Right cardiac atrium (tissue), 5 donors: ENCODE measurements at regions not wholly inside any gene's neighbourhood (a gene's known extent, or its start where the extent isn't known, plus 50 kb on each side); places are given as distances from the start of the nearest gene placed in this dataset.

ENCODE experiments used
- ATAC-seq, 2 donors: fragments of 200-7000 bp; cut with Tn5 transposase; one replicate each; pipeline versions ENCODE4 v1.8.0 to v1.9.1; 2020; ENCODE audit warnings: moderate library complexity in 2 of 2, mild to moderate bottlenecking in 1 of 2
- DNase-seq, 3 donors: peaks; one replicate each; pipeline ENCODE4 v3.0.0-alpha.2; 2020
- H3K27ac ChIP-seq: one replicate; pipeline ENCODE4 v1.5.1; 2013; ENCODE audit warnings: mild to moderate bottlenecking, low read length, control low read depth, moderate library complexity
- H3K27me3 ChIP-seq: one replicate; pipeline ENCODE4 v1.6.1; 2013; ENCODE audit not compliant: control insufficient read depth, insufficient read depth
- H3K4me1 ChIP-seq: one replicate; pipeline ENCODE4 v1.6.1; 2013; ENCODE audit warnings: low read length; ENCODE audit not compliant: control insufficient read depth, insufficient read depth
- H3K4me3 ChIP-seq: one replicate; pipeline ENCODE4 v1.5.1; 2013; ENCODE audit warnings: low read length, control low read depth
- H3K9me3 ChIP-seq: one replicate; pipeline ENCODE4 v1.6.1; 2013; ENCODE audit warnings: low read length; ENCODE audit not compliant: control insufficient read depth
- WGBS: extraction: QIAGEN DNeasy Blood & Tissue Kit; methylation state at CpG from one replicate; pipeline ENCODE4 v1.1.7; 2013; 5-methylcytosine and 5-hydroxymethylcytosine counted together
- intact Hi-C, 4 donors: fragments of 100-400 bp; cut with DNase I; formaldehyde crosslinking; loops; one replicate each; pipeline versions ENCODE4 v1.11.0 to v1.14.0; 2022 to 2023
- donor health status: healthy with polysubstance abuse.
- donor health status: DM: no; HTN: yes; CAD: no.
- donor health status: DM: no; HTN: no; CAD: no.
- donor health status: DM: no; HTN: yes; CAD: no; lungs with severe emphysema.
- donor health status: DM: yes; HTN: yes; CAD: no.

DNA sequence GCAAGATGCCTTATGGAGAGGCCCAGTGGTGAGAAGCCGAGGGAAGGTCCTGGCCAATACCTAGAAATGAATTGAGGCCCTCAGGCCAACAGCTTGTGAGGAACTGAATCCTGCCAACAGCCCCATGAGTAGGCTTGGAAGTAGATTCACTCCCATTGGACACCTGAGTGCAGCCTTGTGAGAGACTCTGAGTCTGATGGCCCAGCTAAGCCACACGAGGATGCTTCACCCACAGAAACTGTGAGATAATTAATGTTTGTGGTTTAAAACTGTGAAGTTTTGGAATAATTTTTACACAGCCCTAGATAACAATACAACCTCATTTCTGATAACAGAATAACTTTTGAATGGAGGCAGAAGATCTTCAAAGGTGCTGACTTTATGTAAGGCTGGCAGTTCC lies 65.9 kb upstream of the DAP start:
- Histone ChIP-seq H3K9me3 (no peaks in the 10 kb centered on the region), H3K27ac (no peak overlapping the region), H3K27me3 (no peaks in the 10 kb centered on the region), H3K4me3 (no peak overlapping the region), H3K4me1 (no peaks in the 10 kb centered on the region)
- intact Hi-C loops = no loop called here
- DNase-seq (no peak), ATAC-seq (no peak)
- WGBS = 84% methylated on average over 2 of the region's 2 CpGs

DNA sequence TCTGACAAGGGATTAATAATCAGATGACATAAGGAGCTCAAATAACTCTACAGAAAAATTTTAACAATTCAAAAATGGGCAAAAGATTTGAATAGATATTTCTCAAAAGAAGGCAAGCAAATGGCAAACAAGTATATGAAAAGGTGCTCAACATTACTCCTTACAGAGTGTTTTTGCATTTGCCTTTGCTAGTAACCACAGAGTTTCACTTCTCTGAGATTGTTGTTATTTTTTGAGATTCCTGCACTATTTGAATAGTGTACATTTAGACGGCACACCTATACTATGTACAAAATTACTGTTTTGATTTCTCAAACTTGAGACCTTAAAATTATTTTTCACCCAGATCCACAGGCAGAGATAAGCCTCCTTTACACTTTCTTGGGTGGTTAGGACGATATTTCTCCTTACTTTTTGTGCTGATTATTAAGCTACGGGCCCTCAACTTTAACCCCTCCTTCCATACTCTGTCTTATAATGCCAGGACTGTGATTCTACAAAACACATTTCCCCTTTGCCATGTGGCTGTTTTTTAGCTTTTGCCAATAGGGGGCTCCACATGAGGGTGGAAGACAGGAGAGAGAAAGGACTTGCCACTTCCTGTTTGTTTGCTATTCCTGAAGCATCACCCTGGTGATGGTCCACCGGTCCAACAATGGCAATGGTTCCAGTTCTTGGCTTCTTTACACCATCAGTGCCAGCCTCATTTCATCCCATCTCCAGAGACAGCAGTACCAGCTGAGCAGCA lies 65.0 kb upstream of the DAP start:
- Histone ChIP-seq H3K9me3 (no peaks in the 10 kb centered on the region), H3K27me3 (no peaks in the 10 kb centered on the region), H3K4me1 (no peaks in the 10 kb centered on the region), H3K4me3 (no peak overlapping the region), H3K27ac (no peak overlapping the region)
- intact Hi-C loops = no loop called here
- no peak for DNase-seq
- 87% methylated on average over 4 of the region's 4 CpGs for WGBS
- no peak for ATAC-seq

DNA sequence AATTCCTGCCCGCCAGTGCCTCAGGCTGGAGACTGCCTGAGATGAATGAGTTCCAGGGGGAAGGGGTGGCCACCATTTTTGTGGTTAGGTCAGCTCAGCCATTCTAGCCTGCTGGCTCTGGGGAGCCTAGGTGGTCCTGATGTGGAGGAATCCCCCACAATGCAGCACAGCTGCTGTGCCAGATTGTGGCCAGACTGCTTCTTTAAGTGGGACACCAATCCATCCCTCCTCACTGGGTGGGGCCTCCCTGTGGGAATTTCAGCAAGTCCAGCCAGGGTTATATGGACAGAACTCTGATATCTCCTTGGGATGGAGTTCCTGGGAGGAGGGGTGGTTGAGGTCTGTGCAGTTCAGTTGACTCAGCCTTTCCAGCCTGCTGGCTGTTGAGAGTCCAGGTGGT lies 51.2 kb upstream of the DAP start:
- ATAC-seq (no peak), DNase-seq (no peak)
- H3K27me3 ChIP-seq = no peaks in the 10 kb centered on the region
- no peak overlapping the region for H3K27ac ChIP-seq
- intact Hi-C loops = no loop called here
- no peaks in the 10 kb centered on the region for H3K9me3 ChIP-seq
- H3K4me1 ChIP-seq = no peaks in the 10 kb centered on the region
- no peak overlapping the region for H3K4me3 ChIP-seq
- WGBS = 96% methylated on average over 1 of the region's 1 CpG
